Mucosa of gallbladder (tissue), 1 donor: ENCODE measurements at regions not wholly inside any gene's neighbourhood (a gene's known extent, or its start where the extent isn't known, plus 50 kb on each side); places are given as distances from the start of the nearest gene placed in this dataset.

Experiments
- DNase-seq: peaks from one replicate; pipeline ENCODE4 v3.0.0-alpha.2; 2020; ENCODE audit warnings: low spot score
- donor health status: DM: no; HTN: no; CAD: no.

DNA sequence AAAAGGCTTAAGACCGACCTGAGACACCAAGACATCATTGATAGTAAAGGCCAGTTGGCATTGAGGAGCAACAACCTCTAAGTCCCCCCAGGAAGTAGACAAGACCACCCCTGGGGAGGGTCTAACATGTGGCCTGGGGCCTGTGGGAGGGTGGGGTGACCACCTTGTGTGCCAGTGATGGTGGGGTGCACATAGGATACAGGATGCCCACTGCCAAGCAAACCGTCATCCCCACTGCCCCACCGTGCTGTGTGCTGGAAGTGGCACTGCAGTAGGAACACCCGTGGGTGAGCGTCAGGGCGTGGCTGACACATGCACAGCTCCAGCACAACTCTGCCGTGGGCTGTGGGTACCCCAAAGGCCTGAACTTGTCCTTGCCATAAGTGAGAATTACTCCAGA lies 84.3 kb upstream of the LGALSL start:
- no peak for DNase-seq

- DNase-seq, result no peak
Measured at GRCh38 chr2:64371727-64372126, 82.2 kb upstream of the LGALSL start.

DNA sequence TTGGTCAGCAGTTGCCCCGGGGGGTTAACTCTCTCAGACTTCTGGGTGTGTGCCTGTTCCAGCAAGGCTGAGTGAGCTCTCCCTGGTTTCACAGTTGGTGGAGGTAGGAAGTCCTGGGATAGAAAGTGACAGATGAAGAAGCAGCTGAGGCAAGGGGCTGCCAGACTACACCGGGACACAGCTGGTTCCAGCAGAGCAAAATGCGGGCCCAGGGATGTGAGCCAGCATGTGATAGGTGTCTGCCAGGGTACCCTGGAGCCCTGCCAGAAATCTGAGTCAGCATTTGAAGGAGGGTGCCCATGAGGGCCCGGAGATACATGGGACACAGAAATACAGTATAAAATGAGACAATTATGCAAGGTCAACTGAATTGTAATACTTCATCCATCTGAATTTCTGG lies 79.3 kb upstream of the LGALSL start:
- DNase-seq, result no peak

DNA sequence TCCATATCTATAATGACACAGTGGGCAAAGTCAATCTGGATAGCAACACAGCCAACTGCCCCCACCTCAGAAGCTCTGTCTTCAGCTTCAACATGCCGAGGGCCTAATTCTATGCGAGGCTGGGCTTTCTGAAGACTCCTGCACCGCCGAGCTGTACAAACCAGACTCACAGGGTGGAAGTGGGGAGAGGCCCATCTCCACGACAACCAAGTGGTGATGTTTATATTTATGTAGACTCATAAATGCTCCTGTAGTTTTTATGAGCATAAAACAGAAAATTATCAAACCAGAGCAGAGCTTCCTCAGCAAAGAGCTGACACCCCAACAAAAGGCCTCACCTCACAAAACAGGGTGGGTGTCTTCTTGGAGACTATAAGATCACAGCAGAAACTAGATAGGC lies 77.0 kb upstream of the LGALSL start:
- no peak for DNase-seq

GRCh38 chr2:64379186-64379585 lies 74.8 kb upstream of the LGALSL start:
- DNase-seq, result no peak

DNA sequence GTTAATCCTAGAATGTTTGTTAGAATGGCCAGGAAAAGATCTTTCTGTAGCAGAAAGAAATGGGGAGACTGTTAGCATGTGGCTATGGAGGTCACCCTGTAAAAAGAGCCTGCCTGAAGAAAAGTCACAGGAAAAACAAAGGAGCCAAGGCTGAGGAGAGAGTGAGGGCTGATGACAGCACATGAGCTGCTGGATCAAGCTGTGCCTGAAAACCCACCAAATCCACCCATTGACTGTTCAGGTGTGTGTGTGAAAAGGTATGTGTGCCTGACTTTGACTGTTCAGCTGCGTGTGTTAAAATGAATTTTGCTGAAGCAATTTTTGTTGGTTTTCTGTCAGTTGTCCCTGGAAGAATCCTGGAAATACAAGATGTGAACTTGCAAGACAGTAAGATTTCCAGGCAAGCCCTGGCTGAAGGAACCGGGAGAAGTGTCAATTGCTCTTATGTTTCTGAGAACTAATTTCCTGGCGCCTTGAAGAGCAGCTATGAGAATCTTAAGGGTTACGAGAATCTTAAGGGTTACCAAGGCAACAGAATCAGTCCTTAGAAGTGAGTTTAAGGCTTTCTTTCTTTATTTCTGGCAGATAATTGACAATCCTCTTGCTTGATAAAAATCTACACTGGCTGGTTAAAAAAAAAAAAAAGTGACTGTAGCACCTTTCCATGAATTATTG lies 73.0 kb upstream of the LGALSL start:
- no peak for DNase-seq

DNA sequence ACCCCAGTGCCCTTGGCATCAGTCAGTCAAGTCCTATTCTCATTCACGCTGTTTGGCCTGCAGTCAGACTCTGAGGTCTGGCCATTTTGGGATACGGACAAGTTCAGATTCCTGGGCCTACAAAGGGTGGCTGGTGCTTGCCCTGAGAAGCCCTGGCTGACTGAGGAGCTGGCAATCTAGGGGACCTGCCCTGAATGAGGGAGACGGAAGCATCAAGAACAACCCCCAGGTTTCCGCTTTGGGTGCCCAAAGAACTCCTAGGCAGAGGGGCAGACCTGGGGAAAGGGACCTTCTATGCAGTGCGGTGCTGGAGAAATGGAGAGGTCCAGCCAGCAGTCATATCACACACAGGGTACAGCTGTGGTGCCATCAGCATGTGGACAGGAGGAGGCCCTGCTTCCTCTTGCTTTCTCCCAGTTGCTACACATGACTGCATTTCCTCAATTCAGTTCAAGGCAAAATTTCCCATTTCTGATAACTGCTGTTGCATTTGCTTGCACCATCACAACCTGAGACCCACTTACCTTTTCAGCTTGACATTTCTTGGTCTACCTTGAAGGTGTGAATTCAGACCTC lies 70.9 kb upstream of the LGALSL start:
- DNase-seq, result no peak

DNA sequence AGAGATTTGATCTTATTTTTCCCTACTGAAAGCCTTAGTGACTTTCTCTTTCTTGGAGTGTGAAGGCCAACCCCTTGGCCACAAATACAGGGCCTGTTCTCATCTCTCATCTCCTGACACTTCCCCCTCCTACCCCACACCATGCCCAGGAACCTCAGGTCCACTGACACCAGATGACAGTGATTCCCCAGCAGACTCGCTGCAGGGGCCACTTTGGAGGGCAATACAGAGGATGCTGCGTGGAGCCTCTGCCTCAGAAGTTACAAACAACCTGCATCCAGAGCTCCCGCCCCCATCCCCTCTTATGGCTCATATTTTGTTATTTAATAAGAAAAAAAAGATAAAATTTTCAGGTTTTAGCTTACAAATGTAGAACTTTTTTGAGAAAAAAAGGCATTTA lies 70.1 kb upstream of the LGALSL start:
- no peak for DNase-seq

GRCh38 chr2:64386676-64387075 lies 67.3 kb upstream of the LGALSL start:
- no peak for DNase-seq

GRCh38 chr2:64390586-64390985 lies 63.4 kb upstream of the LGALSL start:
- DNase-seq, result no peak

GRCh38 chr2:64391424-64391823 lies 62.5 kb upstream of the LGALSL start:
- no peak for DNase-seq

DNA sequence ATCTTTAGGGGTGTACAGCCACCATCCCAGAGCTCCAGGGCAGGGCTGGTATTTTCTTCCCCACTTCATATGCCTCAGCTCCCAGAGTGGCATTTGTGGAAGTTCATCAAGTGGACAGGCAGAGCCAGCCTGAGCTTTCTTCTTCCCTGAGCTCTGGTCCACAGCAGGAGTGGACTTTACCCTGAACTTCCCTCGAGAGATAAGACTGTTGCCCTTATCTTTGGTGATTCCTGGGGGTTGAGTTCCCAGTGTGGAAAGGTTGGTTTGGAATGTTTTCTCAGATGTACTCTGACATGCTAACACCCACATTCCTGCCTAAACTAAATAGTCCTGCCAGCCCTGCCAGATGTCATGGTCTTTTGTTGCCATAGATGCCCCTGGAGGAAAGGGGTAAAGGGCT lies 62.0 kb upstream of the LGALSL start:
- no peak for DNase-seq

DNA sequence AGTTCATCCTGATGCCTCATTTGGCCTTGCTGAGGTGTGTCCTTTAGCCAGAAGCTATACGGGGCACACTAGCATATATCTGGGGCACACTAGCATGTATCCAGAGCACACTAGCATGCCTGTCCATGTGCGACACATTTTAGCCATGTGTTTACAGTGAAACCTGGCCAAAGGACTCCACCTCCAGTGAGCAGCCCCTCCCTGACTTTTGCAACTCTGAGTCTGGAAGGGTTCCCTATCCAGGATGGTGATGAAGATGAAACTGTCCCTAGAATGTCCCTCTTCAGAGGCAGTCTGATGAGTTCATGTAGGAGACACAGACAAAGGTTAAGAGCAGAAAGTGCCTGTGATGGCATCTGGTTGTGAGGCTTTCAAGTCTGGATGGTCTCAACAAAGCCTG lies 61.4 kb upstream of the LGALSL start:
- DNase-seq, result no peak

DNA sequence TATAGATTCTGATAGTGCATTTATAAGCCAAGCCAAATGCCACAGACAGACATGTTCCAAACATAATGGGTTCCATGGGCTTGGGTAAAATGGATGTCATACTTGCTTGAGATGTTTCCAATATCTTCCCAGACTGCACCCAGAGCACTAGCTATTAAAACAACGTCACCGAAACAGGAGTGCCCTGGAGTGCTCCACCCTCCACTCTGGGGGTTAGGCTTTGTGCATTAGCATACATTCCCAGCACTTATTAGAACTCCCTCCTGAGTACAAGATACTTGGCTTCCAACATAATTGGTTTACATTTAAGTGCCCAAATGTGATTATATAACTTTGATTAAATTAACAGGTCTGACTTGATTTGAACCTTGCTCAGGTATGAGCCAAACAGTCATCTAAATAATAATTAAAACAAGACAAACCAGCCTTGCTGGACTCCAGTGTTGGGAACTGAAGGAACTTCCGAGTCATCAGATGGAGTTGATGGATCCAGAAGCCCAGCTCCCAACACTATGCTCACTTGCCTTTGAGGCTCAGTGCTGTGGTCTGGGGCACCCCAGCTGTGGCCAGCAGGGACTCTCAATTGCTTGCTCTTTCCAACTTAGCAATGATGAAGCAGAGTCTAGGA lies 60.5 kb upstream of the LGALSL start:
- DNase-seq, result no peak

DNA sequence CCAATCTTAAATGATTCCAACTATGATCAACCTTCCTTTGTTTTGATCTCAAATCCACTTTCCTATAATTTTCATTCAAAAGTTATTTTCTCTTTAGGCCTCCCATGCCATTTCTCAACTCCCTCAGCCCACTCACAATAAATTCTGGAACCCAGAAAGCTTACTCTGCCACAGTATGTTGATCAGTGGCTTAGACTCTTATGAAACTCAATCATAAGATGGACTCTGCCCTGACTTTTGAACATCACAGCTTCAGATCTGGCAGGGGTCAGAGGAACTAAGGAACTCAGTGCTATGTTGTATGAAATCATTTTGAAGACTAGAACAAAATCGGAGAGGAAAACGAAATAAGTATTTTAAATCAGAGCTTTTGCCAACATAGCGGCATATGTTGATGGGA lies 59.8 kb upstream of the LGALSL start:
- DNase-seq, result no peak

DNA sequence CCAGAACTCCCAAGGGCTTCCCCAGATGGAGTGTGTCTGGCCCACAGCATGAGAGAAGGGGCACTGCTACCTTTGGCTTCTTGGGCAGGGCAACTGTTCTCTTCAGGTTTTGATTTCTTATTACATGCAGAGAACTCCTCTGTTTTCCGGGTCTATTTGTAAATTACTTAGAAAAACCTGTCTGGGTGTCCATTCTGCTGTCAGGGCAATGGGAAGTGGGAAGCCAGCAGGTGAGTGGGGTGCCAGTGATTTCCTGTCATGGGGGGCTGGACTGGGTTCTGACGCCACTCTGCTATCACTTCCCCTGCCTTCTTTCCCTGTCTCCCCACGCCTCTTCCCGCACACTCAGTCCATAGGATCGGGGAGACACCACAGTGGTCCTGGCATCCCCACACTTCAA lies 58.0 kb upstream of the LGALSL start:
- no peak for DNase-seq

DNA sequence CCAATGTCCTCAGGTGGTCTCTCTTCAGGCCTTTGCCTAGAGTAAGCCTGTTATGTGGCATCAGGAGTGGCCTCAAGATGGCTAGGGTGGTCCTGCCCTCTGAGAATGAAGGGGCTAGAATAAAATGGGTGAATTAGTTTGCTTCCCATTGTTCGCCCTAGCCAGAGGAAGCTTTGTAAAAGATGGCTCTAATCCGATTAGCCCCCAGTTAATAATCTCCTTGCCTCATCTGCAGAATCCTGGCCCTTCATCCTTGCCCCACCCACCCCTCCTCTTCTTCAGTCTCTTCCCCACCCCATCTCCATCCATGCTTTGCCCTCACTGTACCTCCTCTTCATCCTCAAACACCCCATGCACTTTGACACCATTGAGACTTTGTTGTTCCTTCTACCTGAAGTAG lies 57.4 kb upstream of the LGALSL start:
- DNase-seq, result no peak

DNA sequence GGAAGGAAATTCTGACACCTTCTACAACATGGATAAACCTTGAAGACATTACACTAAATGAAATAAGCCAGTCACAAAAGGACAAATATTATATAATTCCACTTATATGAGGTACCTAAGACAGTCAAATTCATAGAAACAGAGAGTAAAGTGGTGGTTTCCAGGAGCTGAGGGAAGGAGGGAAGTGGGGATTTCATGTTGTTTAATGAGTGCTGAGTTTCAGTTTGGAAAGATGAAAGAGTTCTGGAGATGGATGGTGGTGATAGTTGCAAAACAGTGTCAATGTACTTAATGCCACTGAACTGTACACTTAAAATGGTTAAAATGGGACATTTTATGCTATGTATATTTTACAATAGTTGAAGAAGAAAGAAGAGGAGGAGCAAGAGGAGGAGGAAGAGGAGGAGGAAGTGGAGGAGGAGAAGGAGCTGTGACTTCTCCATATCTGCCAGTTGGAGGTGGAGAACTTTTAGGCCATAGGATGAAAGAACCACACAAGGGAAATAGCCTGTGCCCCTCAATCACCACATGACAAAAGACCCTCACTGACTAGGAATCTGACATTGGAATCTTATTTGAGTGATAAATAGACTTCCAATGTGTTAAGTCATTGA lies 55.3 kb upstream of the LGALSL start:
- no peak for DNase-seq

DNA sequence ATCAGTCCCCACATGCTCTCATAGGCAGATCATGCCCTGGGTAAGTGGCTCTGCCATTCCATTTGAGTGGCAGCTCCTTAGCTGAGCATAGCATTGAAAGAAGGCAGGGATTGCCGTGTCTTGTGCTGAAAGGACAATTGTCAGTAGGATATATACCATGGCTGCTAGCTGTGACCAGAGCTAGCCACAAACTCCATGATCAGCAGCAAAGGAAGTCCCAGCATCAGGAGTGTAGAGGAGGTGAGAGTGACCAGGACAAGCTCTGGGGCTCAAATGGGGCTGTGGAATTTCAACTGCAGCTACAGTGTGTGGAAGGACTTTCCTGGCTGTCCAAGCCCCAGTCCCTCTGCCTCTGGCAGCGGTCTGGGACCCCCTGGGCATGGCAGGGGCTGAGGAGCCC lies 54.4 kb upstream of the LGALSL start:
- no peak for DNase-seq

DNA sequence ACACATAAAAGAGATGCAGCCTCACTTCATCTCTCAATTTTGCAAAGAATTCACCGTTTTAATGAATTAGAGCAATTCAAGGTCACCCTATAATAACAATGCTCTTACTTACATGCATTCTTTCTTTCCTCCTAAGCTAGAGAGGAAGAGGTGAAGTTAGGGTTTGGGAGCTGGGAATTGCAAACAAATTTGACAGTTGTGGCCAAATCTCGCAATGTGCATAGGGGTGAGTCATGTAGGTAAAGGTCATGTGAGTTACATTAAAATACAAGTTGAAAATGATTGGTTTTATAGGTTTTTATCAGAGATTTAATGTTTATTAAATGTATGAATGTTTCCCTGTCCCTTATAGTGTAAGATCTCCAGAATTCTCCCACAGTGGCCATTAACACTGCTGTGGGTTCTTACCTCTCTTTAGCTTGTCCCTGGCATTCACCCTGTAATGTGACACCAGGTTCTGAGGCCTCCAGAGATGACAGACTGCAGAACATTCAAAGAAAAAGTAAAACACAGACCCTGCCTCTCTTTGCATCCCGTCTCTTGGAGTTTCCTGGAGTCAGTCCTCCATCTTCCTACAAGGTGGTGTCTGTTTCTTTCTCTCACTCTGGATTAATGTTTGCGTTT lies 53.7 kb upstream of the LGALSL start:
- DNase-seq, result no peak

GRCh38 chr2:64400733-64401528 lies 53.0 kb upstream of the LGALSL start:
- no peak for DNase-seq

DNA sequence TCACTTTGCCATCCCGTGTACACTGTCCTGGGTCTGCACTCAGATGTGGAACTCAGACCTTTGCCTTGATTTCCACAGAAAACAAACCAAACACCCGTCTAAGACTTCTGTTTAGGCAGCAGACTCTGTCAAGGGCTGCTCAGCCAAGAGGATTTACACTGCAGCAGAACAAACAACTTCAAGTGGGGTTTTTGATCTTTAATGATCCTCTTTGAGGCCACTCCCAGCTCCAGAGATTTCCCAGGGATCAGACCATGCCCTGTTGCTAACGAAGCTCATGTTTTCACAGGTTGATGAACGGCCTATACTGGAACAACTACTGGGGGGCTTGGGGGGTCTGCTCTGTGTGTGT lies 52.5 kb upstream of the LGALSL start:
- no peak for DNase-seq
